Stimulated activated CD4-positive, alpha-beta T cell treated with anti-CD3 and anti-CD28 coated beads, Interleukin-4, amount 100 ng/mL, for 24 hours (primary cell): ENCODE measurements at regions not wholly inside any gene's neighbourhood (a gene's known extent, or its start where the extent isn't known, plus 50 kb on each side); places are given as distances from the start of the nearest gene placed in this dataset.
"Not testable (repeated sequence)": the region's sequence is repeated elsewhere in the genome, so short reads cannot be mapped to it uniquely, and the experiment has no call there.

Experiments used
- DNase-seq: peaks from one replicate; pipeline ENCODE4 v3.0.0-alpha.2; 2020

GRCh38 chr1:120619867-120620692, 103.7 kb upstream of the NBPF26 start:
- DNase-seq = not testable (repeated sequence)

DNA sequence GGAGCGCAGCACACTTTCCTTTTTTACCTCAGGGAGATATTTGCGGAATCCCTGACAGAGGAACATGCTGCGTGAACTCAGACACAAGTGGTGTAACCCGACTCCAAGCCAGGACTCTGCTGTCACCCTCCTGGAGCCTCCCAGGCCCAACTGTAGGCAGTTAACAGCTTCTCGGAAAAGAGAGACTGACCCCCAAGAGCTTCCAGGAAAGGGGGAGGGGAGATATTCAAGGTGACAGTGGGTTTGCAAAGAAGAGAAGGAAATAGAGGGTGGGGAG, 103.1 kb upstream of the NBPF26 start:
- DNase-seq = not testable (repeated sequence)

DNA sequence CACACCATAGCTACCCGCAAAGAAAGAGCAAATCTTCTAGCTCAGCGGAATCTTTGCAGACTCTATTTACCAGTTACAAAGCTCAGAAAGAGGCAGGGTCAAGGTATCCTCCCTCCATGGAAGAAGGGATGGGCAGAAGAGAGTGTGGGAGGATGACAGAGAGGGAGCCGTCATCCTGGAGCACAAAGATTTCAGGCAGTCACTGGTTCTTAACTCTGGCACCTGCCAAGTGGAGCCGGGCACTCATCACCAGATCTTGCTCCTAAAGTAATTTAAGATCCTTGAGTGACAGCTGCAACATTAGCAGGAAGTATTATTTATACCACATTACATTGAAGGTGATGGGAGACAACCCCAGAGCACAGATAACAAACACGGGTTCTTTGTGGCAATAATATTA, 102.5 kb upstream of the NBPF26 start:
- not testable (repeated sequence) for DNase-seq

- not testable (repeated sequence) for DNase-seq
Observed at GRCh38 chr1:120623539-120623938, 100.2 kb upstream of the NBPF26 start.

DNA sequence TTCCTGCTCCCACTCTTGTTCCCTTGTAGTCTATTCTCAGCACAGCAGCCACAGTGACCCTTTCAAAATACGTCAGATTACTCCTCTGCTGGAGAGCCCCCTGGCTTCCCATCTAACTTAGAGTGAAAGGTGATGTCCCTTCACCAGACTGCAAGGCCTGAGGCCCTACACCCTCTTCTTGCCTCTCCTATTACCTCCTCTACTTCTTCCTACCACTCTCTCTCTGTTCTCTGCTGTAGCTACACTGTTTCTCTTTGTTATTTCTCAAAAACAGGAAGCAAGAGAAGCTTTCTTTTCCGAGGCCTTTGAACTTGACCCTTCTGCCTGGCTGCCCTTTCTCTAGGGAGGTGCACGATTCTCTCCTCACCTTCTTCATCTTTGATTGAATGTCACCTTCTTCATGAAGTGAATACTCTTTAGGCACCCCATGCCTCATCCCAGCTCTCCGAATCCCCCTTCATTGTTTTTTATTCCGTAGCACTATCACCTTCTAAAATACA, 99.1 kb upstream of the NBPF26 start:
- not testable (repeated sequence) for DNase-seq

DNA sequence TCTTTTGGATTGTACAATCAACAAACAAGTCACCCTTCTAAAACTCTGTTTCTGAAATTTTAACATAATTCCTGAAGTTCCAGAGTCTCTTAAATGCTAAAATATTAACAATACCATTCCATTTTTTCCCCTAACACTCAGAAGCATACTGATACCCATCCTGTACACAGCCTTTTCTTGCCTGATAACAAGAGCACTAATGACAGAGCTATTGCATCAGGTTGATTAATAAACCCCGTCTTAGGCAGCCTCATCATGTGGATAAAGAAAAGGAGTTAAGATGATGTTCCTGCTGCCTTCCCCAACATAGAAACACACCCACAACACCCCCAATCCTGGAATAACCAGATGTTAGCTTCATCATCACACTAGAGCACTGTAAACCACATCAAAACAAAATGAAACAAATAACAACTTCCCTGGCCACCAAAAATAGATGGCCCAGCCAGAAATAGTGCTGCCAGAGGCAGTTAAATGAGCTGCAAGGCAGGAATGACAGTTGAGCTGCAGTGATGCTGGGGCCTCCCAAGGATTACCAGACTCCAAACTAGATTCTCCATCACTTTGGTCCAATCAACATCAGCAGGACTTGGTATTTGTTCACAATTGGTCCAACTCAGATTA, 93.8 kb upstream of the NBPF26 start:
- not testable (repeated sequence) for DNase-seq

DNA sequence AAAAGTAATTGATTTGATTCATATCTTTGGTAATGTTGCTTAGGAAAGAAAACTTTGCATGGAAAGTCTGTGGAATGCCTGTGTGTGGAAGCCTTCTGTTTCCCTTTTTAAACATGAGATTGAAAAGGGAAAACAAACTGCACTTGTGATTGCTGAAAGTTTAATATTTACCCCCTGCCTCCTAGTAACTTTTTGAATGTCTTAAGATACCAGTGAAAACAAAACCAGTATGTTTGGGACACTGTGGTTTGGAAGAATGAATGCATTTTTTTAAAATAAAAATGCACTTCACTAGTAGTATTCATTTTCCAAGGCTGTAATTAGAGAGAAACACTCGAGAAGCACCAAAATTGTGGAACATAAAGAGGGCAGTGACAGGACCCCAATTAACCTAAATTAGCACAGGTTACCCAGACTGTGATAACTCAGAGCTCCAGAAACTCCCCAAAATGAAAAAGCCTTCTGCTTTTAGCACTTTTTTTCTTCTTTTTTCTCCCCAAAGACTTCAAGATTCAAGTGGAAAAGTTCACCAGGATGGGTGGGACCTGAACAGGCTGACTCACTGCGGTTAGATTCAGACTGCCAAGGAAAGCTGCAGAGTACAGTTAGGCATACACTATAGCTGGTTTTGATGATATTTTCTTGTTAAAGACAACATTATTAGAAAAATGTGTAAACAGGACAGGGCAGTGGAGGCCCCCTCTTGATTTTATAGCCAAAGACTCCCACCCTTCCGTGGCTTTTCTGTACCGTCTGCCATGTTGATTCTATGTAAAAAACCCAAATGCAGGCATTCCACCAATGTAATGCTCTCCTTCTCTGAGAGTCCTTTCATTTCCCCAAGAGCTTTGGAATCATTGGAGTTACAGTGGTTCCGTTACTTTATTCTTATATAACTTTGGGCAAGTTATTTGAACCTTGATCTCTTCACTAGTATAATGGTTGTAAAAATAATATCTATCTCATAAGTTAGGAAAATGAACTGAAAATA, 88.6 kb upstream of the NBPF26 start:
- DNase-seq = not testable (repeated sequence)

DNA sequence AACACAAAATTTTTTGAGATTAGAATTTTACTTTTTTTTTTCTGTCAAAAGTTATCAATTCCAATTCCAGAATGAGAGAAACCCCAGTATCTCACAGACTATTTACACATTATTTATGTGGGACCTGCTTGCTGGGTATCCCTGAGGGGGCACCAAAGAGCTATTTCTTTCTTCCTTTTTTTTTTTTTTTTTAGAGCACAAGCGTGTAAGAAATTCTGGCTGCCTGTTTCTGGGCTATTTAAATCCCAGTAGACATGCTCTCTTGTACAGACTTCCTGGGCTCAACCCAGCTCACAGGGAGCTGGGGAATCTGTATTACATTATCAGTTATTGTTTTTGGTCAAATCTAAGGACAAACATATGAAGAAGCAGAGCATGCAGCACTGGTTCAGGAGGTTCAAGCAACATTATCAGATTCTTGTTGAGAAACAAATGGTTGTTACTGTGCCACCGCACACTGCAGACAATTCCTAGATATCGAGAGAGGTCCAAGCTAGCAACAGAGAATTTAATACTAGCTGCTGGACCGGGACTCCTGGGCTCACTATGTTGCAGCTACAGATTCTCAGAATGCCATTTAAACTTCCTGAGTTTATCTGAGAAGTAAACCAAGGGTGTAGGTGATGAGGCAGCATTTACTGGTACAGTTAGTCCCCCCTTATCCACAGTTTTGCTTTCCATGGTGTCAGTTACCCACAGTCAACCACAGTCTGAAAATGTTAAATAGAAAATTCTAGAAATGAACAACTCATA, 83.3 kb upstream of the NBPF26 start:
- DNase-seq = not testable (repeated sequence)

DNA sequence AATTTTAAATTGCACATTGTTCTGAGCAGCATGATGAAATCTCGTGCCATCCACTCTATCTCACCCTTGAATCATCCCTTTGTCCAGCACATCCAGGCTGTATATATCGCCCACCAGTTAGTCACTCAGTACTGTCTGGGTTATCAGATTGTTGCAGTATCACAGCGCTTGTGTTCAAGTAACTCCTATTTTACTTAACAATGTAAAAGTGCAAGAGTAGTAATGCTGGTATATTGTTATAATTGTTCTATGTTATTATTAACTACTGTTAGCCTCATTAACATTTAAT, 82.8 kb upstream of the NBPF26 start:
- DNase-seq = not testable (repeated sequence)

GRCh38 chr1:120647182-120647581, 76.6 kb upstream of the NBPF26 start:
- DNase-seq = not testable (repeated sequence)

- DNase-seq = not testable (repeated sequence)
Observed at GRCh38 chr1:120648915-120649623, 74.7 kb upstream of the NBPF26 start.

DNA sequence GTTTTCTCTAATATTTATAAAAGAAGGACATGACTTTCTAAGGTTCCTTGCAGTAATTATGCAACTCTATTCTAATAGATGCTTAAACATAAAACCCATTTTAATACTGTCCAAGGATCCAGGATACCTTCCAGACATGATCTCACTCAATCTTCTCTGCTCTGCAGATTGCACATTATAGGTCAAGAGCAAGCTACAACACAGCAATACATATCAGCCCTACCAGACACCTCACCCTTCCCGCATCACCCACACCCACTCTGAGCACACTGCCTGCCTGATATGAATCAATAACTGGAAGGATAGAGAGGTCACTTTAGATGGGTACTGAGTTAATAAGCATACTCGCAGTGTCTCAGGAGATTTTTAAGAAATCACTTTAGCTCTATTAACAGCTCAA, 74.0 kb upstream of the NBPF26 start:
- DNase-seq = not testable (repeated sequence)

GRCh38 chr1:120654114-120654513, 69.6 kb upstream of the NBPF26 start:
- DNase-seq = not testable (repeated sequence)

- DNase-seq = not testable (repeated sequence)
Observed at GRCh38 chr1:120655394-120655793, 68.4 kb upstream of the NBPF26 start.

- DNase-seq = not testable (repeated sequence)
Observed at GRCh38 chr1:120656116-120656515, 67.6 kb upstream of the NBPF26 start.

DNA sequence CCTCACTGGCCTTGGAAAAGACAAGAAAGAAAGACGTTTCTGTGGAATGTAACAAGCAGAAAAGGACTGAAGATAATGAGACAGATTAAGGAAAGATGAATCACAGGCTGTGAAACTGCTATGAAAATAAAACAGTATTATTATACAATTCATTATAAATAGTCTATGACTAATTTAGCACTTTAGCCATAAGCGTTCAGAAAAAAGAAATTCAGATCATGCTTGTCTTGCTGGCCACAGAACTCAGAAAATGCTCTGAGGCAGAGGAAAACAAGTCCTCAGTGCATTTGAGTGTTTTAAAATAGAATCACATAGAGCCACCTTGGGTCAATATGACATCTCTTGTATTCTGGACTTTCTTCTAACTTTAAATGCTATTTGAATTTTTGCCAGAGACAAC, 65.9 kb upstream of the NBPF26 start:
- DNase-seq = not testable (repeated sequence)

- not testable (repeated sequence) for DNase-seq
Observed at GRCh38 chr1:120658622-120659021, 65.1 kb upstream of the NBPF26 start.

DNA sequence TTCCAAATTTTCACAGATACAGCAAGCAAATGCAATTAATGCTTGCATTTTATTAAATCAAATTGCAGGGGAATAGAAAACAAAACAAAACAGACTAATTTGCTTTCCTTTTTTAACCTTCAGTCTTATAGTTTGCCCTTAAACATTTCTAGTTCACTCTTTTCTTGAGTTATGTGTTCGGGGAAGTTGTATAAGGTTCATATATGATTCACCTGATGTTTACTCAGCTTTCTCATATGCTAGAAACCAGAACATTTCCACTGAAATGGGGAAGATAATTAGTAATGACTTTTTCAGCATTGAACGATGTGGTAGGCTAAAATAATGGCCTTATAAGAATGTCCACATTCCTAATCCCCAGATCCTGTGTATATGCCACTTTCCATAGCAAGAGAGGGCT, 64.6 kb upstream of the NBPF26 start:
- not testable (repeated sequence) for DNase-seq

GRCh38 chr1:120664376-120665249, 59.1 kb upstream of the NBPF26 start:
- not testable (repeated sequence) for DNase-seq

GRCh38 chr1:120665250-120665577, 58.5 kb upstream of the NBPF26 start:
- not testable (repeated sequence) for DNase-seq

DNA sequence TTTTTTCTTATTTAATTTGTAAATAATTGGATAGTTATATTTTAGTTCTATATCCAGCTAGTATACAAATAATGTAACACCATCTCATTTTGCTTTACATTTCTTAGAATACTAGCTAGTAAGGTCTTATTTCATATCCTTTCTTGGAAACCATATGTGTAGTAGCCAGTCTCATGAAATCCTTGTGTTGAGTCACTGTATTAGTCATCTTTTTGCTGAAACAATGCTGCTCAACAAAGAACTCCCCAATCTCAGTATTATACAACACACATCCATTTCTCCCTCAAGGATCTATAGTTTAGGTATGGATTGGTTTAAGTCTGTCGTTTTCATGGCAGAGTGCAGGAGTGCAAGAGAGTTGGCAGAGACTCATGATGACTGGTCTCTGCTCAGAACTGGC, 55.6 kb upstream of the NBPF26 start:
- not testable (repeated sequence) for DNase-seq
